SJSA1 (cell line): ENCODE measurements at regions not wholly inside any gene's neighbourhood (a gene's known extent, or its start where the extent isn't known, plus 50 kb on each side); places are given as distances from the start of the nearest gene placed in this dataset.

Experiments used
- DNase-seq, 2 experiments: peaks; one replicate each; pipeline ENCODE4 v3.0.0-alpha.2; 2015 to 2020; ENCODE audit warnings: low spot score in 2 of 2, low read depth in 1 of 2
- H3K27ac ChIP-seq: fragments of 250-450 bp; sonication (Bioruptor Pico); 2 replicates; pipeline ENCODE4 v1.5.1; 2020; ENCODE audit warnings: mild to moderate bottlenecking, moderate library complexity
- H3K27me3 ChIP-seq: fragments of 250-450 bp; sonication (Bioruptor Pico); replicated peaks from 2 replicates; pipeline ENCODE4 v1.5.1; 2020; ENCODE audit warnings: mild to moderate bottlenecking, moderate library complexity
- H3K36me3 ChIP-seq: fragments of 250-450 bp; sonication (Bioruptor Pico); 2 replicates; pipeline ENCODE4 v1.5.1; 2020; ENCODE audit warnings: mild to moderate bottlenecking
- H3K4me1 ChIP-seq: fragments of 250-450 bp; sonication (Bioruptor Pico); replicated peaks from 2 replicates; pipeline ENCODE4 v1.6.1; 2021; ENCODE audit warnings: mild to moderate bottlenecking
- H3K4me3 ChIP-seq: fragments of 250-450 bp; sonication (Bioruptor Pico); 2 replicates; pipeline ENCODE4 v1.5.1; 2020; ENCODE audit warnings: mild to moderate bottlenecking
- H3K9me3 ChIP-seq: fragments of 250-450 bp; sonication (Bioruptor Pico); replicated peaks from 2 replicates; pipeline ENCODE4 v1.5.1; 2020; ENCODE audit warnings: mild to moderate bottlenecking

- Histone ChIP-seq H3K4me1 (no peaks in the 10 kb centered on the region), H3K4me3 (no peak overlapping the region), H3K9me3 (no peaks in the 10 kb centered on the region), H3K27me3 (no peaks in the 10 kb centered on the region), H3K36me3 (no peaks in the 10 kb centered on the region), H3K27ac (no peak overlapping the region)
- DNase-seq: no peak
Measured at GRCh38 chr3:103057487-103057886, 622.7 kb downstream of the ZPLD1 start.

- no peaks in the 10 kb centered on the region for H3K4me1 ChIP-seq
- no peak for DNase-seq
- H3K36me3 ChIP-seq: no peaks in the 10 kb centered on the region
- no peaks in the 10 kb centered on the region for H3K27me3 ChIP-seq
- no peak overlapping the region for H3K27ac ChIP-seq
- no peak overlapping the region for H3K4me3 ChIP-seq
- H3K9me3 ChIP-seq: no peaks in the 10 kb centered on the region
Measured at GRCh38 chr3:103059432-103059831, 624.6 kb downstream of the ZPLD1 start.

- H3K27ac ChIP-seq: no peak overlapping the region
Measured at GRCh38 chr3:103060242-103060641, 625.4 kb downstream of the ZPLD1 start.

GRCh38 chr3:103067963-103068362 lies 633.1 kb downstream of the ZPLD1 start:
- no peak for DNase-seq
- Histone ChIP-seq H3K27ac (no peak overlapping the region), H3K4me3 (no peak overlapping the region), H3K36me3 (no peaks in the 10 kb centered on the region), H3K9me3 (no peaks in the 10 kb centered on the region), H3K4me1 (no peaks in the 10 kb centered on the region), H3K27me3 (no peaks in the 10 kb centered on the region)

More at GRCh38 chr3:103060242-103060641, 625.4 kb downstream of the ZPLD1 start:
- Histone ChIP-seq H3K9me3 (no peaks in the 10 kb centered on the region), H3K36me3 (no peaks in the 10 kb centered on the region), H3K4me1 (no peaks in the 10 kb centered on the region), H3K27me3 (no peaks in the 10 kb centered on the region), H3K4me3 (no peak overlapping the region)
- DNase-seq: no peak

- H3K9me3 ChIP-seq: no peaks in the 10 kb centered on the region
- H3K4me1 ChIP-seq: no peaks in the 10 kb centered on the region
- DNase-seq: no peak
- H3K4me3 ChIP-seq: no peak overlapping the region
- H3K27ac ChIP-seq: no peak overlapping the region
- H3K27me3 ChIP-seq: no peaks in the 10 kb centered on the region
- no peaks in the 10 kb centered on the region for H3K36me3 ChIP-seq
Measured at GRCh38 chr3:103075282-103075681, 640.5 kb downstream of the ZPLD1 start.

GRCh38 chr3:103077910-103078309 lies 643.1 kb downstream of the ZPLD1 start:
- H3K27ac ChIP-seq: no peak overlapping the region
- DNase-seq: no peak
- no peaks in the 10 kb centered on the region for H3K9me3 ChIP-seq
- no peaks in the 10 kb centered on the region for H3K4me1 ChIP-seq
- no peaks in the 10 kb centered on the region for H3K36me3 ChIP-seq
- H3K4me3 ChIP-seq: no peak overlapping the region
- H3K27me3 ChIP-seq: no peaks in the 10 kb centered on the region

- no peak for DNase-seq
- Histone ChIP-seq H3K27ac (no peak overlapping the region), H3K27me3 (no peaks in the 10 kb centered on the region), H3K9me3 (no peaks in the 10 kb centered on the region), H3K4me1 (no peaks in the 10 kb centered on the region), H3K4me3 (no peak overlapping the region), H3K36me3 (no peaks in the 10 kb centered on the region)
Measured at GRCh38 chr3:103082501-103082900, 647.7 kb downstream of the ZPLD1 start.

GRCh38 chr3:103083848-103084631 lies 649.2 kb downstream of the ZPLD1 start:
- no peak for DNase-seq
- H3K27ac ChIP-seq: no peak overlapping the region
- no peaks in the 10 kb centered on the region for H3K27me3 ChIP-seq
- no peak overlapping the region for H3K4me3 ChIP-seq
- no peaks in the 10 kb centered on the region for H3K36me3 ChIP-seq
- no peaks in the 10 kb centered on the region for H3K4me1 ChIP-seq
- H3K9me3 ChIP-seq: no peaks in the 10 kb centered on the region

GRCh38 chr3:103085465-103085864 lies 650.6 kb downstream of the ZPLD1 start:
- Histone ChIP-seq H3K9me3 (no peaks in the 10 kb centered on the region), H3K27me3 (no peaks in the 10 kb centered on the region), H3K36me3 (no peaks in the 10 kb centered on the region), H3K4me1 (no peaks in the 10 kb centered on the region), H3K4me3 (no peak overlapping the region), H3K27ac (no peak overlapping the region)
- no peak for DNase-seq

- Histone ChIP-seq H3K36me3 (no peaks in the 10 kb centered on the region), H3K27me3 (no peaks in the 10 kb centered on the region), H3K9me3 (no peaks in the 10 kb centered on the region), H3K4me3 (no peak overlapping the region), H3K4me1 (no peaks in the 10 kb centered on the region), H3K27ac (no peak overlapping the region)
- DNase-seq: no peak
Measured at GRCh38 chr3:103089758-103090157, 654.9 kb downstream of the ZPLD1 start.

- no peak overlapping the region for H3K27ac ChIP-seq
- H3K36me3 ChIP-seq: no peaks in the 10 kb centered on the region
- H3K4me1 ChIP-seq: no peaks in the 10 kb centered on the region
- DNase-seq: no peak
- H3K27me3 ChIP-seq: no peaks in the 10 kb centered on the region
- no peaks in the 10 kb centered on the region for H3K9me3 ChIP-seq
- H3K4me3 ChIP-seq: no peak overlapping the region
Measured at GRCh38 chr3:103105206-103105605, 670.4 kb downstream of the ZPLD1 start.

GRCh38 chr3:103112273-103112672 lies 677.5 kb downstream of the ZPLD1 start:
- H3K27ac ChIP-seq: no peak overlapping the region
- no peaks in the 10 kb centered on the region for H3K27me3 ChIP-seq
- no peaks in the 10 kb centered on the region for H3K4me1 ChIP-seq
- DNase-seq: no peak
- H3K4me3 ChIP-seq: no peak overlapping the region
- no peaks in the 10 kb centered on the region for H3K9me3 ChIP-seq
- H3K36me3 ChIP-seq: no peaks in the 10 kb centered on the region

- H3K4me1 ChIP-seq: 0 out of 2 replicates have a peak, but pooled peaks cover 6% of the 10 kb centered on the region
- H3K4me3 ChIP-seq: no peak overlapping the region
- no peak overlapping the region for H3K27ac ChIP-seq
- H3K36me3 ChIP-seq: no peaks in the 10 kb centered on the region
- no peaks in the 10 kb centered on the region for H3K27me3 ChIP-seq
- no peak for DNase-seq
- H3K9me3 ChIP-seq: no peaks in the 10 kb centered on the region
Measured at GRCh38 chr3:103126115-103126514, 691.3 kb downstream of the ZPLD1 start.

- peak overlapping the region; percentile 64 for H3K27ac ChIP-seq
- 0 out of 2 replicates have a peak, but pooled peaks cover 6% of the 10 kb centered on the region for H3K4me1 ChIP-seq
- no peak overlapping the region for H3K4me3 ChIP-seq
- no peaks in the 10 kb centered on the region for H3K36me3 ChIP-seq
- DNase-seq: peak in 1 of 2 experiments; percentile 30
- no peaks in the 10 kb centered on the region for H3K27me3 ChIP-seq
- no peaks in the 10 kb centered on the region for H3K9me3 ChIP-seq
Measured at GRCh38 chr3:103127098-103127630, 692.3 kb downstream of the ZPLD1 start.
